Activated CD4-positive, alpha-beta T cell treated with anti-CD3 and anti-CD28 coated beads for 36 hours (primary cell): ENCODE measurements at regions not wholly inside any gene's neighbourhood (a gene's known extent, or its start where the extent isn't known, plus 50 kb on each side); places are given as distances from the start of the nearest gene placed in this dataset.

Source experiments
- ATAC-seq: fragments of 200-7000 bp; cut with Tn5 transposase; one replicate; pipeline ENCODE4 v1.10.0; 2021; ENCODE audit warnings: mild to moderate bottlenecking, moderate library complexity
- CTCF ChIA-PET: fragments of 350-600 bp; sonication (Branson Sonifier 250); formaldehyde crosslinking; loops from one replicate; lab custom pipeline; 2021; ENCODE audit warnings: antibody characterized with exemption; lab: Charles Lee
- POLR2A ChIA-PET: fragments of 350-600 bp; sonication (Branson Sonifier 250); formaldehyde crosslinking; loops from one replicate; lab custom pipeline; 2021; ENCODE audit warnings: antibody characterized with exemption, inconsistent platforms; lab: Charles Lee
- DNase-seq: peaks from one replicate; pipeline ENCODE4 v3.0.0-alpha.2; 2020
- H3K27ac Mint-ChIP-seq: one replicate; pipeline ENCODE4 v1.8.0; 2021; ENCODE audit warnings: mixed read lengths
- H3K27me3 Mint-ChIP-seq: one replicate; pipeline ENCODE4 v1.8.0; 2021; ENCODE audit warnings: mixed read lengths
- H3K36me3 Mint-ChIP-seq: one replicate; pipeline ENCODE4 v1.8.0; 2021; ENCODE audit warnings: low read depth, mixed read lengths
- H3K4me1 Mint-ChIP-seq: one replicate; pipeline ENCODE4 v1.8.0; 2021; ENCODE audit warnings: mixed read lengths
- H3K4me3 Mint-ChIP-seq: one replicate; pipeline ENCODE4 v1.8.0; 2021; ENCODE audit warnings: mild to moderate bottlenecking, moderate library complexity, mixed read lengths
- H3K9me3 Mint-ChIP-seq: one replicate; pipeline ENCODE4 v1.8.0; 2021; ENCODE audit warnings: low read depth, mixed read lengths
- intact Hi-C, 2 experiments: fragments of 100-400 bp; cut with DNase I in 1 of 2; cut with micrococcal nuclease in 1 of 2; formaldehyde crosslinking; loops; one replicate each; pipeline versions ENCODE4 v1.14.2 to v1.15.1; 2022 to 2024; cut with DNase I, micrococcal nuclease

GRCh38 chr13:107005577-107005976 is 437.6 kb upstream of the ARGLU1 start:
- Mint-ChIP-seq H3K27ac (no peak overlapping the region), H3K36me3 (no peaks in the 10 kb centered on the region), H3K9me3 (no peaks in the 10 kb centered on the region), H3K4me1 (no peaks in the 10 kb centered on the region), H3K27me3 (no peaks in the 10 kb centered on the region), H3K4me3 (no peak overlapping the region)
- ChIA-PET CTCF (no interaction called here), POLR2A (interaction anchor here (0.6 kb wide), 1 partner anchor 24 kb away, joined by 3 read pairs; no protein-coding TSS in a partner anchor)
- ATAC-seq (no peak), DNase-seq (no peak)
- intact Hi-C loops: no loop called here

- ChIA-PET POLR2A (no interaction called here), CTCF (no interaction called here)
- Mint-ChIP-seq H3K27me3 (no peaks in the 10 kb centered on the region), H3K4me3 (no peak overlapping the region), H3K9me3 (no peaks in the 10 kb centered on the region), H3K27ac (no peak overlapping the region), H3K4me1 (no peaks in the 10 kb centered on the region), H3K36me3 (no peaks in the 10 kb centered on the region)
- ATAC-seq (no peak), DNase-seq (no peak)
- intact Hi-C loops: no loop called here
These were observed 436.0 kb upstream of the ARGLU1 start for GRCh38 chr13:107003911-107004310.

- intact Hi-C loops: no loop called here
- CTCF ChIA-PET: no interaction called here
- POLR2A ChIA-PET: no interaction called here
- H3K4me3 Mint-ChIP-seq: no peak overlapping the region
- no peaks in the 10 kb centered on the region for H3K9me3 Mint-ChIP-seq
- DNase-seq: no peak
- no peak for ATAC-seq
- no peaks in the 10 kb centered on the region for H3K27me3 Mint-ChIP-seq
- H3K4me1 Mint-ChIP-seq: no peaks in the 10 kb centered on the region
- no peaks in the 10 kb centered on the region for H3K36me3 Mint-ChIP-seq
- no peak overlapping the region for H3K27ac Mint-ChIP-seq
These were observed 430.7 kb upstream of the ARGLU1 start for GRCh38 chr13:106998664-106999063.

- no peaks in the 10 kb centered on the region for H3K4me1 Mint-ChIP-seq
- no peaks in the 10 kb centered on the region for H3K27me3 Mint-ChIP-seq
- no peak for DNase-seq
- H3K9me3 Mint-ChIP-seq: no peaks in the 10 kb centered on the region
- no peak for ATAC-seq
- no peak overlapping the region for H3K27ac Mint-ChIP-seq
- no peaks in the 10 kb centered on the region for H3K36me3 Mint-ChIP-seq
- intact Hi-C loops: no loop called here
- ChIA-PET CTCF (no interaction called here), POLR2A (no interaction called here)
- no peak overlapping the region for H3K4me3 Mint-ChIP-seq
These were observed 429.8 kb upstream of the ARGLU1 start for GRCh38 chr13:106997696-106998095.

- no peak for ATAC-seq
- Mint-ChIP-seq H3K4me1 (no peaks in the 10 kb centered on the region), H3K27ac (no peak overlapping the region), H3K9me3 (no peaks in the 10 kb centered on the region), H3K36me3 (no peaks in the 10 kb centered on the region), H3K27me3 (no peaks in the 10 kb centered on the region), H3K4me3 (no peak overlapping the region)
- ChIA-PET CTCF (no interaction called here), POLR2A (no interaction called here)
- no peak for DNase-seq
- intact Hi-C loops: no loop called here
These were observed 429.1 kb upstream of the ARGLU1 start for GRCh38 chr13:106996867-106997618.

GRCh38 chr13:106990594-106990993 is 422.7 kb upstream of the ARGLU1 start:
- ATAC-seq (no peak), DNase-seq (no peak)
- Mint-ChIP-seq H3K4me1 (no peaks in the 10 kb centered on the region), H3K27ac (no peak overlapping the region), H3K4me3 (no peak overlapping the region), H3K36me3 (no peaks in the 10 kb centered on the region), H3K9me3 (no peaks in the 10 kb centered on the region), H3K27me3 (no peaks in the 10 kb centered on the region)
- CTCF ChIA-PET: no interaction called here
- POLR2A ChIA-PET: no interaction called here
- intact Hi-C loops: no loop called here

- no peak for DNase-seq
- Mint-ChIP-seq H3K27me3 (no peaks in the 10 kb centered on the region), H3K27ac (no peak overlapping the region), H3K4me3 (no peak overlapping the region), H3K9me3 (no peaks in the 10 kb centered on the region), H3K4me1 (no peaks in the 10 kb centered on the region), H3K36me3 (no peaks in the 10 kb centered on the region)
- no peak for ATAC-seq
- POLR2A ChIA-PET: no interaction called here
- intact Hi-C loops: no loop called here
- CTCF ChIA-PET: no interaction called here
These were observed 421.9 kb upstream of the ARGLU1 start for GRCh38 chr13:106989876-106990275.

GRCh38 chr13:106987427-106987785 is 419.5 kb upstream of the ARGLU1 start:
- ChIA-PET POLR2A (no interaction called here), CTCF (no interaction called here)
- no peaks in the 10 kb centered on the region for H3K36me3 Mint-ChIP-seq
- DNase-seq (no peak), ATAC-seq (no peak)
- H3K9me3 Mint-ChIP-seq: peaks cover 2% of the 10 kb centered on the region
- H3K27me3 Mint-ChIP-seq: no peaks in the 10 kb centered on the region
- intact Hi-C loops: no loop called here
- H3K4me3 Mint-ChIP-seq: no peak overlapping the region
- H3K4me1 Mint-ChIP-seq: no peaks in the 10 kb centered on the region
- no peak overlapping the region for H3K27ac Mint-ChIP-seq

GRCh38 chr13:106986687-106987426 is 418.9 kb upstream of the ARGLU1 start:
- CTCF ChIA-PET: no interaction called here
- POLR2A ChIA-PET: no interaction called here
- Mint-ChIP-seq H3K27me3 (no peaks in the 10 kb centered on the region), H3K4me1 (no peaks in the 10 kb centered on the region), H3K4me3 (no peak overlapping the region), H3K36me3 (no peaks in the 10 kb centered on the region), H3K9me3 (peaks cover 2% of the 10 kb centered on the region), H3K27ac (no peak overlapping the region)
- DNase-seq: no peak
- intact Hi-C loops: no loop called here
- no peak for ATAC-seq

- no peaks in the 10 kb centered on the region for H3K4me1 Mint-ChIP-seq
- H3K27ac Mint-ChIP-seq: no peak overlapping the region
- H3K9me3 Mint-ChIP-seq: peaks cover 2% of the 10 kb centered on the region
- DNase-seq (no peak), ATAC-seq (no peak)
- H3K4me3 Mint-ChIP-seq: no peak overlapping the region
- H3K36me3 Mint-ChIP-seq: no peaks in the 10 kb centered on the region
- H3K27me3 Mint-ChIP-seq: no peaks in the 10 kb centered on the region
- CTCF ChIA-PET: no interaction called here
- POLR2A ChIA-PET: no interaction called here
- intact Hi-C loops: no loop called here
These were observed 418.1 kb upstream of the ARGLU1 start for GRCh38 chr13:106986033-106986484.

GRCh38 chr13:106985481-106985880 is 417.5 kb upstream of the ARGLU1 start:
- Mint-ChIP-seq H3K36me3 (no peaks in the 10 kb centered on the region), H3K9me3 (peaks cover 2% of the 10 kb centered on the region), H3K4me3 (no peak overlapping the region), H3K27me3 (no peaks in the 10 kb centered on the region), H3K27ac (no peak overlapping the region), H3K4me1 (no peaks in the 10 kb centered on the region)
- no peak for DNase-seq
- POLR2A ChIA-PET: no interaction called here
- CTCF ChIA-PET: no interaction called here
- intact Hi-C loops: no loop called here
- no peak for ATAC-seq

GRCh38 chr13:106981051-106981450 is 413.1 kb upstream of the ARGLU1 start:
- H3K4me3 Mint-ChIP-seq: no peak overlapping the region
- no peaks in the 10 kb centered on the region for H3K36me3 Mint-ChIP-seq
- DNase-seq (no peak), ATAC-seq (no peak)
- intact Hi-C loops: no loop called here
- no peaks in the 10 kb centered on the region for H3K27me3 Mint-ChIP-seq
- ChIA-PET CTCF (no interaction called here), POLR2A (no interaction called here)
- H3K4me1 Mint-ChIP-seq: no peaks in the 10 kb centered on the region
- peaks cover 2% of the 10 kb centered on the region for H3K9me3 Mint-ChIP-seq
- no peak overlapping the region for H3K27ac Mint-ChIP-seq
